ENCODE measurements at regions not wholly inside any gene's neighbourhood (a gene's known extent, or its start where the extent isn't known, plus 50 kb on each side); places are given as distances from the start of the nearest gene placed in this dataset.
"Not testable (repeated sequence)": the region's sequence is repeated elsewhere in the genome, so short reads cannot be mapped to it uniquely, and the experiment has no call there.

DNA sequence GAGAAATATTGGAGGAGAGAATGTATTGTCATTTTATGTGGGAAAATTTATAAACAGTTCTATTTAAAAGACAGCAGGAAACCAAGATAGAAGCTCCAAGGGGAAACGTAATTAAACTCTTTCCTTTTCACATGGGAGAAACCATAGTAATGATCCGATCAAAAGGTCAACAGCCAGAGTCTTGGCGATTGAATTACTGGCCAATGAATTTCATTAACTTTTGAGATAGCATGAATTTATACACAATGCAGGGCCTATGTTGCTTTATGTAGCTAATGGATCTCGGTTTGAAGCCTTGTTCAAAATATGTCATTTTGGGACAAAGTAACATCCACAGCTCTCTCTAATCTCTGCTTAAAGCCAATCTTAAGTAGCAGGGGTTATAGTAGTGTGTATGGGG, 897.5 kb upstream of the NDST4 start:
- DNase-seq (ENCODE audit: extremely low spot score), result no peak
- TF ChIP-seq, protein P1, sequence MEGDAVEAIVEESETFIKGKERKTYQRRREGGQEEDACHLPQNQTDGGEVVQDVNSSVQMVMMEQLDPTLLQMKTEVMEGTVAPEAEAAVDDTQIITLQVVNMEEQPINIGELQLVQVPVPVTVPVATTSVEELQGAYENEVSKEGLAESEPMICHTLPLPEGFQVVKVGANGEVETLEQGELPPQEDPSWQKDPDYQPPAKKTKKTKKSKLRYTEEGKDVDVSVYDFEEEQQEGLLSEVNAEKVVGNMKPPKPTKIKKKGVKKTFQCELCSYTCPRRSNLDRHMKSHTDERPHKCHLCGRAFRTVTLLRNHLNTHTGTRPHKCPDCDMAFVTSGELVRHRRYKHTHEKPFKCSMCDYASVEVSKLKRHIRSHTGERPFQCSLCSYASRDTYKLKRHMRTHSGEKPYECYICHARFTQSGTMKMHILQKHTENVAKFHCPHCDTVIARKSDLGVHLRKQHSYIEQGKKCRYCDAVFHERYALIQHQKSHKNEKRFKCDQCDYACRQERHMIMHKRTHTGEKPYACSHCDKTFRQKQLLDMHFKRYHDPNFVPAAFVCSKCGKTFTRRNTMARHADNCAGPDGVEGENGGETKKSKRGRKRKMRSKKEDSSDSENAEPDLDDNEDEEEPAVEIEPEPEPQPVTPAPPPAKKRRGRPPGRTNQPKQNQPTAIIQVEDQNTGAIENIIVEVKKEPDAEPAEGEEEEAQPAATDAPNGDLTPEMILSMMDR (IDR thresholded peaks at IDR 0.05; ENCODE audit: control extremely low read depth, extremely low read depth, low read depth, missing control alignments), result no peak
- ChIA-PET POLR2A (no interaction called here), CTCF (interaction anchor here (1.3 kb wide), 1 partner anchor 10 kb away, joined by 5 read pairs; no protein-coding TSS in a partner anchor)

DNA sequence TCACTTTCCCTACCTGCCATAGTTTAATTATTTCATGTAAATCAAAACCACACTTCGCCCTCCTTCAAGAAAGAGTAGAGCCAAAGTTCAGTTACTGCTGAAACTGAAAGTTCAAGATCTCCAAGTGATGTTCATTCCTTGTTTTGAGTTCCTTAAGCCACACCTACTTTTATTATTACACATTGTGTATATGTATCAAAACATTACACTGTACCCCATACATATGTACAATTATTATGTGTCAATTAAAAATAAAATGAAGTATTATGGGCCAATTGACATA, 892.3 kb upstream of the NDST4 start:
- TF ChIP-seq, protein P1 (IDR thresholded peaks at IDR 0.05; ENCODE audit: control extremely low read depth, extremely low read depth, low read depth, missing control alignments), result no peak
- ChIA-PET CTCF (interaction anchor here (0.8 kb wide), 1 partner anchor 43 kb away, joined by 3 read pairs; no protein-coding TSS in a partner anchor), POLR2A (no interaction called here)
- no peak for DNase-seq (ENCODE audit: extremely low spot score)

DNA sequence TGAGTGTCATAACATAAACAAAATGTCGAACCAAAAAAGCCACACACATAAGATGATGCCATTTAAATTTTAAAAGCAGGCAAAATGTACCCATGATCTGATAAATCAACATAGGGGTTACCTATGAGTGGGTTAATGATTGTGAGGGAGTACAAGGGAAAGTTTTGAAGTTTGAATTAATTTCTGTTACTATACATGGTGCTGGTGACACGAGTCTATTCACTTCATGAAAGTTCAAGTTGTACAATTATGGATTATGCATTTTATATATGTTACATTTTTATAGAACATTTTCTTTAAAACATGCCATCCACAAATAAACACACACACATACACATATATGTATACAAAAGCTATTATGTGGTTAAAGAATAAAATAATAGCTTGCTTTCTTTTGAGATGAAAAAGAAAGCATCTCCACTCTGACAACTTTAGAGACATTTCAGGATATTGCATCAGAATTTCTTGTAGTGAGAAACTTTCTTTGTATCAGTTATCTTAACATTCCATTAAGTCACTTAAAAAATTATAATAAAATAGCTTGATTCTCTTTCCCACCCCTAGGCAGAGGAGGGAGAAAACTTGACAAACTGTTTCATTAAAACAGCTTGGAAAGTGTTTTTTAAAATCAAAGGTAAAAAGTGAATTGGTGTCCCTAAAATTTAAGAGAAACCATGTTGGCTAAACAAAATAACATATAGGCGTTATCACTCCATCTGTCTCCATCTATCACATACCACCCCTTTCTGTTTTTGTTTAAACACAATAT, 891.8 kb upstream of the NDST4 start:
- TF ChIP-seq, protein P1 (IDR thresholded peaks at IDR 0.05; ENCODE audit: control extremely low read depth, extremely low read depth, low read depth, missing control alignments), result no peak
- POLR2A ChIA-PET, result no interaction called here
- CTCF ChIA-PET, result interaction anchor here (0.8 kb wide), 1 partner anchor 42 kb away, joined by 3 read pairs; no protein-coding TSS in a partner anchor
- DNase-seq (ENCODE audit: extremely low spot score), result no peak

DNA sequence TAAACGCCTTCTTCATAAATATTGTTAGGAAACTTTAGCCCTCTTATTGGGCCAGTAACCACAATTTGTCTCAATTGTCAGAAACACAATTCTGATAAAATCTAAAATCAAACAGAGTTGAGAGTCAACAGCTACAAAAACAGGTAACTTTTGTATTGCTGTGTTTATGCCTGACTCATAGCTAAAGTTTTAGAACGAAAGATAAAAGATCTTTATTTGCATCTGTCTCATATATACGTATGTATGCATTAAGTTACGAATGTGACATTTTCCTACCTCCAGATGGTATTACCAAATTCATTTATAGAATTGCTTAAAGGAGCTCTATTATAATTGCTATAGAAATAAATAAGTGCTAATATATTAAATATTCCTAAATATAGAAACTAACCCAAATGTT, 887.9 kb upstream of the NDST4 start:
- TF ChIP-seq, protein P1 (IDR thresholded peaks at IDR 0.05; ENCODE audit: control extremely low read depth, extremely low read depth, low read depth, missing control alignments), result no peak
- ChIA-PET CTCF (no interaction called here), POLR2A (no interaction called here)
- no peak for DNase-seq (ENCODE audit: extremely low spot score)

DNA sequence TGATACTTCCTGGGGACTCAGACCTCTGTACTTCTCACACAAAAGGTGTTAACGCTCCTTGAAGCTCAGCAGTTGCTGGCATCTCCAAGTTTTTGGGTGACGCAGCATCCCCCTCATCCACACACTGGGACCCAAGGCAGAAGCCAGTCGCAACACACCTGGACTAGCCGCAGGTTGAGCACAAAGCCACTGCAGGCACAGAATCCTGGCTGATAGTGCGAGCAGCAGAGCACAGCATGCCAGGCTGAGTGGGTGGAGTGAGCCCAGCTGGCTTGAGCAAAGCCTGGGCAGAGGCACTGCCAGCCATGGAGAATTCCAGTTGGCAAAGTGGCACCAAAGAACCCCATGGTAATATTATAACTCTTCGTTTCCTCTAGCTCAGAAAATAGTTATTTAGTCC, 873.2 kb upstream of the NDST4 start:
- ChIA-PET CTCF (interaction anchor here (1.0 to 1.3 kb wide), 3 partner anchors 10 to 34 kb away, joined by 3 to 5 read pairs (median 4); no protein-coding TSS in a partner anchor), POLR2A (no interaction called here)
- TF ChIP-seq, protein P1 (IDR thresholded peaks at IDR 0.05; ENCODE audit: control extremely low read depth, extremely low read depth, low read depth, missing control alignments), result no peak
- DNase-seq (ENCODE audit: extremely low spot score), result no peak

DNA sequence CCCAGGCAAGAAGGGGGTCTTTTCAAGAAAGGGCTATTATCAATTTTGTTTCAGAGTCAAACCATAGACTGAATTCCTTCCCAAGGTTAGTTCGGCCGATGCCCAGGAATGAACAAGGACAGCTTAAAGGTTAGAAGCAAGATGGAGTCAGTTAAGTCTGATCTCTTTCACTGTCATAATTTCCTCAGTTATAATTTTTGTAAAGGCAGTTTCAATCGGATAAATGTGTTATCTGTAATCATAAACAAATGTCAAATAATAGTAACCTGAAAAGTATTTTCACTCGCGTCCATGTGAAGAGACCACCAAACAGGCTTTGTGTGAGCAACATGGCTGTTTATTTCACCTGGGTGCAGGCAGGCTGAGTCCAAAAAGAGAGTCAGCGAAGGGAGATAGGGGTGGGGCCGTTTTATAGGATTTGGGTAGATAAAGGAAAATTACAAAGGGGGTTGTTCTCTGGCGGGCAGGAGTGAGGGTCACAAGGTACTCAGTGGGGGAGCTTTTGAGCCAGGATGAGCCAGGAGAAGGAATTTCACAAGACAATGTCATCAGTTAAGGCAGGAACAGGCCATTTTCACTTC, 862.1 kb upstream of the NDST4 start:
- POLR2A ChIA-PET; CTCF ChIA-PET; DNase-seq (ENCODE audit: extremely low spot score): not testable (repeated sequence)

DNA sequence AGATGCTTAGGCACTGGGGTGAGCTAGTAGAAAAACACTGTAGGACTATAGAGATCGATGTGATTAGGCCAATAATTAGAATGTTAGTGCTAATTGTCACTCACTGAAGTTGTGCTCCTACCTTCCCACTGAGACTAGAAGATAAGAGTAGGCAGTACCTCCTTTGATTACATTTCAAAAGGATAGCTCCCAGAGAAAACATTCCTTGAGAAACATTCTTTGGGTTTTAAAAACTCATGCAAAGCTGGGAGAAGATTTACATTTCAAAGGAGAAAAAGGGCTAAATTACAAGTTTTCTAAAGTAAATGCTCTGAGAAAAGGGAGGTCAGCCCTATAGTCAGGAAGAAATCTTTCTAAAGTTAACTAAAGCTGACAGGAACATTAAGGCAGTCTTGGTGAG, 860.3 kb upstream of the NDST4 start:
- ChIA-PET CTCF (interaction anchor here (1.3 kb wide), 1 partner anchor 10 kb away, joined by 3 read pairs; no protein-coding TSS in a partner anchor), POLR2A (no interaction called here)
- TF ChIP-seq, protein P1 (IDR thresholded peaks at IDR 0.05; ENCODE audit: control extremely low read depth, extremely low read depth, low read depth, missing control alignments), result no peak
- no peak for DNase-seq (ENCODE audit: extremely low spot score)

Measured in GM10248 (cell line).